HUES48 (cell line): ENCODE measurements at regions not wholly inside any gene's neighbourhood (a gene's known extent, or its start where the extent isn't known, plus 50 kb on each side); places are given as distances from the start of the nearest gene placed in this dataset.

Experiments
- H3K27ac ChIP-seq: one replicate; pipeline ENCODE4 v1.7.0; 2013; ENCODE audit warnings: low read depth, low read length, inconsistent platforms
- H3K27me3 ChIP-seq: 2 replicates; pipeline ENCODE4 v1.6.1; 2013; ENCODE audit warnings: mild to moderate bottlenecking, low read length; ENCODE audit not compliant: control insufficient read depth, insufficient read depth
- H3K36me3 ChIP-seq: 2 replicates; pipeline ENCODE4 v1.6.1; 2013; ENCODE audit warnings: low read length; ENCODE audit not compliant: control insufficient read depth, insufficient read depth
- H3K4me1 ChIP-seq: 2 replicates; pipeline ENCODE4 v1.6.1; 2013; ENCODE audit warnings: mild to moderate bottlenecking, low read length; ENCODE audit not compliant: control insufficient read depth, insufficient read depth
- H3K4me3 ChIP-seq: 2 replicates; pipeline ENCODE4 v1.5.1; 2013; ENCODE audit warnings: mild to moderate bottlenecking, low read depth, low read length
- H3K9ac ChIP-seq: 2 replicates; pipeline ENCODE4 v1.6.1; 2013; ENCODE audit warnings: mild to moderate bottlenecking, low read depth, low read length, moderate library complexity
- H3K9me3 ChIP-seq: 2 replicates; pipeline ENCODE4 v1.6.1; 2013; ENCODE audit warnings: low read length; ENCODE audit not compliant: control insufficient read depth, insufficient read depth

DNA sequence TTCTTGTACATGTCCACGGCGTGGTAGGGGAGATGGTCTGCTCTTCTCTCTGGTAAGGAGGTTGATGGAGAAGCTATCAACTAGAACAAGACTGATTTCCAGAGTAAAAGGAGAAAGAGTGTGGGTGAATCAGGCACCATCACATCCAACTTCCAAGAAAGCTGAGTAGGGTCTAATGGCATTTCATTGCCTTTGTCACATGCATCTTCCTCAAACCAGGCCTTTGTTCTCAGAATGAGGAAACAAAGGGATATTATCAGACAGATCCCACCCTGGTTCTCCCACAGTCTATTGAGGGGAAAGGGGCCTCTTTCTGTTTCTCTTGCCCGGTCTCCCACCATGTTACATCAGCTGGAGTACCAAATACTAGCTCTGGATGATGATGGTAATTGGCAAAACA is 160.2 kb upstream of the RBPJ start:
- Histone ChIP-seq H3K9me3 (no peaks in the 10 kb centered on the region), H3K36me3 (no peaks in the 10 kb centered on the region), H3K27me3 (no peaks in the 10 kb centered on the region), H3K27ac (no peak overlapping the region), H3K4me1 (peaks cover 14% of the 10 kb centered on the region), H3K9ac (no peak overlapping the region), H3K4me3 (no peak overlapping the region)

- Histone ChIP-seq H3K4me3 (no peak overlapping the region), H3K9me3 (no peaks in the 10 kb centered on the region), H3K9ac (no peak overlapping the region), H3K27me3 (no peaks in the 10 kb centered on the region), H3K27ac (no peak overlapping the region), H3K4me1 (peaks cover 14% of the 10 kb centered on the region), H3K36me3 (no peaks in the 10 kb centered on the region)
Observed at GRCh38 chr4:26161030-26161824, 159.6 kb upstream of the RBPJ start.

- Histone ChIP-seq H3K9me3 (no peaks in the 10 kb centered on the region), H3K9ac (no peak overlapping the region), H3K27ac (no peak overlapping the region), H3K4me3 (no peak overlapping the region), H3K27me3 (no peaks in the 10 kb centered on the region), H3K36me3 (no peaks in the 10 kb centered on the region), H3K4me1 (peaks cover 14% of the 10 kb centered on the region)
Observed at GRCh38 chr4:26162101-26162500, 158.7 kb upstream of the RBPJ start.

- Histone ChIP-seq H3K4me1 (peaks cover 14% of the 10 kb centered on the region), H3K36me3 (no peaks in the 10 kb centered on the region), H3K9me3 (no peaks in the 10 kb centered on the region), H3K4me3 (no peak overlapping the region), H3K9ac (no peak overlapping the region), H3K27ac (no peak overlapping the region), H3K27me3 (no peaks in the 10 kb centered on the region)
Observed at GRCh38 chr4:26163425-26164362, 157.1 kb upstream of the RBPJ start.

DNA sequence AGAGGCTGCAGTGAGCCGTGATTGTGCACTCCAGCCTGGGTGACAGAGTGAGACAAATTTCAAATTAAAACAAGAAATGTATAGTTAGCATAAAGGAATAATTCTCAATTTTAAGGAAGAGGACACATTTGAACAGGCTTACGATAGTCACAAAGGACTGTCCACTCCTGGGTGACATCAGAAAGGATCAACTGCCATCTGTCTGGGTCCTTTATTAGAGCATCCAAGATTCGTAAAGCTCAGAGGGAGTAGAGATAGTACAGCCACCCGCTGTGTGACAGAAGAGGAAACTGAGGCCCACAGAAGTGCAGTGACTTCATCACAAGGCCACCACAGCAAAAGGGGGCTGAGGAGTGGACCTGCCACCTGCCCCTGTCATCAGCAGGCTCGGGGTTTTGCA is 149.3 kb upstream of the RBPJ start:
- Histone ChIP-seq H3K9me3 (peaks cover 10% of the 10 kb centered on the region), H3K4me3 (no peak overlapping the region), H3K36me3 (no peaks in the 10 kb centered on the region), H3K27me3 (no peaks in the 10 kb centered on the region), H3K4me1 (no peaks in the 10 kb centered on the region), H3K9ac (no peak overlapping the region), H3K27ac (no peak overlapping the region)

DNA sequence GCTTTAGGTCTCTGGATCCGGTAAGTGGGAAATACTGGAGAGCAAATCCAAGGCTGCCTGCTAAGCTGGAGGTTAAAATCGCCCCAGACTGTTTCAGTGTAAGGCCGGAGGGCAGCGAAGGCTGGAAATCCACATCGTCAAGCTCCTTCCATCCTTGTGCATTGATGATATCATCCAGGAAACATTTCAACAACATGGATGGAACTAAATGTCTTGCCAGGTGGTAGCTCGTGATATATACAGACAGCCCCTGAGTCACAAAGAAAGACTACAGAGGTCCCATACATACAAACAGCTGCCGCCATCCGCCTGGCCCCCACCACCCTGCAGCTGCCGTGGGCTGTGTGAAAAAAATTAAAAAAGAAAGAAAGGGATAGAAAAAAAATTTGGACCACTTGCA is 148.9 kb upstream of the RBPJ start:
- Histone ChIP-seq H3K9ac (no peak overlapping the region), H3K36me3 (no peaks in the 10 kb centered on the region), H3K4me1 (no peaks in the 10 kb centered on the region), H3K27me3 (no peaks in the 10 kb centered on the region), H3K9me3 (peaks cover 10% of the 10 kb centered on the region), H3K4me3 (no peak overlapping the region), H3K27ac (no peak overlapping the region)

- Histone ChIP-seq H3K36me3 (no peaks in the 10 kb centered on the region), H3K27ac (no peak overlapping the region), H3K4me3 (no peak overlapping the region), H3K9ac (no peak overlapping the region), H3K4me1 (no peaks in the 10 kb centered on the region), H3K9me3 (peaks cover 10% of the 10 kb centered on the region), H3K27me3 (no peaks in the 10 kb centered on the region)
Observed at GRCh38 chr4:26173619-26174018, 147.2 kb upstream of the RBPJ start.

DNA sequence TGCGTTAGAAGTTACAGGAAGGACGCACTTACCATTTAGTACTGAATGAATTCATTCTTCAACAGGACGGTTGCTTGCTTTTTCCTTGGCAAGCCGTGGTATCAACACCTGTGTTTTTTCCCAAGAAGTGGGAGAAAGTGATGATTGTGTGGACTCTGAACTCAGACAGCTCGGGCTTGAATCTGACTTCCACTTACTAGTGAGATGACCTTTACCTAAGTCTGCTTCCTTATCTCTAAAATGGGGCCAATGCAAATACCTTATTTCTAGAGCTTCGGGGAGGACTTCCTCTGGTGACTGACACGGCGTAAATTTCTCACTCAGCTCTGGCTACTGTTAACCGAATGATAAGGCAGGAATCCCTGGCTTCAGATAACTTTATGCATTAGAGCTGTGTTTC is 146.8 kb upstream of the RBPJ start:
- Histone ChIP-seq H3K27ac (no peak overlapping the region), H3K9ac (no peak overlapping the region), H3K9me3 (peaks cover 10% of the 10 kb centered on the region), H3K36me3 (no peaks in the 10 kb centered on the region), H3K4me3 (no peak overlapping the region), H3K4me1 (no peaks in the 10 kb centered on the region), H3K27me3 (no peaks in the 10 kb centered on the region)

GRCh38 chr4:26175006-26175786 is 145.6 kb upstream of the RBPJ start:
- H3K4me1 ChIP-seq = no peaks in the 10 kb centered on the region
- H3K4me3 ChIP-seq = no peak overlapping the region
- H3K27me3 ChIP-seq = no peaks in the 10 kb centered on the region
- H3K27ac ChIP-seq = no peak overlapping the region
- H3K9ac ChIP-seq = no peak overlapping the region
- H3K36me3 ChIP-seq = no peaks in the 10 kb centered on the region
- H3K9me3 ChIP-seq = peaks cover 8% of the 10 kb centered on the region

DNA sequence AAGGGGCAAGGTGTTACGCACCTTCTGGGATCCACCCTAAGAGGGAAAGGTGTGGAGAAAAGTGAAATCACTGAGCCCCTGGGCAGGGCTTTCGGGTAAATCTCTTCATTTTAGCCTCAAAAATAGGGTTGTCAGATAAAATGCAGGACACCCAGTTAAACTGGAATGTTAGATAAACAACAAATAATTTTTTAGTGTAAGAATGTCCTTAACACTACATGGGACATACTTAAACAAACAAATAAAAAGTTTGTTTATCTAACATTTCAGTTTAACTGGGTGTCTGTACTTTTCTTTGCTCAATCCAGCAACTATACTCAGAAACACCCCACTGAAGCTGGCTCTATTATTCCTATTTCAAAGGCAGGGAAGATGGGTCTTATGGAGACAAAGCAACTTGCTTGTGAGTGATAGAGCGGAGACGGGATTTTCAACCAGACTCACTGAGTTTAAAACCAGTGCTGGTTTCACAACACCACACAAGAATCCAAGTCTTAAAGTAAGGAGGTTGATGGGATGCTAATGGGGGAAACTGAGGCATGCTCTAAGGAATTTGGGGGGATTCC is 144.8 kb upstream of the RBPJ start:
- H3K27me3 ChIP-seq = no peaks in the 10 kb centered on the region
- 0 out of 2 replicates have a peak, but pooled peaks cover under 1% of the 10 kb centered on the region for H3K9me3 ChIP-seq
- no peak overlapping the region for H3K27ac ChIP-seq
- no peaks in the 10 kb centered on the region for H3K36me3 ChIP-seq
- no peak overlapping the region for H3K9ac ChIP-seq
- no peaks in the 10 kb centered on the region for H3K4me1 ChIP-seq
- no peak overlapping the region for H3K4me3 ChIP-seq
